HEK293 (cell line): ENCODE measurements at regions not wholly inside any gene's neighbourhood (a gene's known extent, or its start where the extent isn't known, plus 50 kb on each side); places are given as distances from the start of the nearest gene placed in this dataset.

ENCODE experiments used
- CTCF ChIA-PET: fragments of 350-600 bp; formaldehyde crosslinking; extraction: SDS; loops from one replicate; lab custom pipeline; 2021; ENCODE audit warnings: antibody characterized with exemption; lab: Yijun Ruan, JAX
- POLR2A ChIA-PET: fragments of 300-600 bp; formaldehyde crosslinking; extraction: SDS; loops from one replicate; lab custom pipeline; 2020; ENCODE audit warnings: antibody characterized with exemption, inconsistent platforms; lab: Yijun Ruan, JAX
- H3K27ac ChIP-seq: fragments of 200-500 bp; sonication (Bioruptor generic); 2 replicates; pipeline ENCODE4 v1.5.1; 2014; ENCODE audit warnings: low read depth, low read length, control low read depth, inconsistent platforms; ENCODE audit errors: extremely low read depth
- H3K36me3 ChIP-seq, 2 experiments: fragments of 200-500 bp in 1 of 2; sonication (Bioruptor generic) in 1 of 2; 1 replicate in 1 of 2; 2 replicates in 1 of 2; pipeline ENCODE4 v1.5.1; 2014 to 2017; ENCODE audit warnings: inconsistent platforms in 2 of 2, low read length in 2 of 2; ENCODE audit not compliant: control insufficient read depth in 2 of 2, insufficient read depth in 1 of 2
- H3K4me1 ChIP-seq: fragments of 200-500 bp; sonication (Bioruptor generic); 2 replicates; pipeline ENCODE4 v1.5.1; 2014; ENCODE audit warnings: mild to moderate bottlenecking, low read length, inconsistent platforms; ENCODE audit not compliant: control insufficient read depth, insufficient read depth
- H3K4me3 ChIP-seq: 2 replicates; pipeline ENCODE4 v1.5.1; 2011; ENCODE audit warnings: low read depth, mild to moderate bottlenecking, control low read depth, low read length, moderate library complexity
- H3K9me3 ChIP-seq: fragments of 200-500 bp; sonication (Bioruptor generic); 2 replicates; pipeline ENCODE4 v1.5.1; 2014; ENCODE audit warnings: low read depth, low read length, inconsistent platforms; ENCODE audit not compliant: control insufficient read depth, insufficient read depth
- BCL11A ChIP-seq: fragments of 450-650 bp; formaldehyde crosslinking; IDR thresholded peaks from 2 replicates; pipeline ENCODE4 v1.5.1; 2016; ENCODE audit warnings: low read depth, missing biosample characterization, missing genetic modification characterization
- FEZF1 ChIP-seq: fragments of 450-650 bp; formaldehyde crosslinking; IDR thresholded peaks from 2 replicates; pipeline ENCODE4 v1.5.1; 2016; ENCODE audit warnings: missing biosample characterization, missing genetic modification characterization
- ZBTB17 ChIP-seq: fragments of 450-650 bp; formaldehyde crosslinking; IDR thresholded peaks from 2 replicates; pipeline ENCODE4 v1.5.1; 2016; ENCODE audit warnings: missing biosample characterization, missing genetic modification characterization
- ZBTB20 ChIP-seq: fragments of 450-650 bp; formaldehyde crosslinking; IDR thresholded peaks from 2 replicates; pipeline ENCODE4 v1.5.1; 2016; ENCODE audit warnings: missing biosample characterization, missing genetic modification characterization
- ZNF175 ChIP-seq: fragments of 450-650 bp; formaldehyde crosslinking; IDR thresholded peaks from 2 replicates; pipeline ENCODE4 v1.5.1; 2016; ENCODE audit warnings: missing biosample characterization, missing genetic modification characterization
- ZNF184 ChIP-seq: fragments of 450-650 bp; IDR thresholded peaks from 2 replicates; pipeline ENCODE4 v1.5.1; 2018; ENCODE audit warnings: missing biosample characterization, mild to moderate bottlenecking, missing genetic modification characterization
- ZNF202 ChIP-seq: fragments of 450-650 bp; formaldehyde crosslinking; IDR thresholded peaks from 2 replicates; pipeline ENCODE4 v1.5.1; 2016; ENCODE audit warnings: missing biosample characterization, missing genetic modification characterization, borderline replicate concordance
- ZNF23 ChIP-seq: fragments of 450-650 bp; formaldehyde crosslinking; IDR thresholded peaks from 2 replicates; pipeline ENCODE4 v1.5.1; 2016; ENCODE audit warnings: missing biosample characterization, missing genetic modification characterization, borderline replicate concordance
- ZNF248 ChIP-seq: fragments of 450-650 bp; formaldehyde crosslinking; IDR thresholded peaks from 2 replicates; pipeline ENCODE4 v1.5.1; 2017; ENCODE audit warnings: missing biosample characterization, missing genetic modification characterization
- ZNF335 ChIP-seq: fragments of 450-650 bp; formaldehyde crosslinking; conservative IDR thresholded peaks from 2 replicates; pipeline ENCODE4 v1.5.1; 2016; ENCODE audit warnings: missing biosample characterization, missing genetic modification characterization
- ZNF354C ChIP-seq: fragments of 450-650 bp; formaldehyde crosslinking; IDR thresholded peaks from 2 replicates; pipeline ENCODE4 v1.5.1; 2016; ENCODE audit warnings: missing biosample characterization, missing genetic modification characterization, low read depth, borderline replicate concordance
- TF ChIP-seq, protein P1 (sequence below): fragments of 450-650 bp; formaldehyde crosslinking; IDR thresholded peaks from 2 replicates; pipeline ENCODE4 v1.5.1; 2016; ENCODE audit warnings: missing biosample characterization, missing genetic modification characterization
- TF ChIP-seq, protein P2 (sequence below): fragments of 450-650 bp; formaldehyde crosslinking; IDR thresholded peaks from 2 replicates; pipeline ENCODE4 v1.5.1; 2017; ENCODE audit warnings: missing biosample characterization, missing genetic modification characterization

DNA sequence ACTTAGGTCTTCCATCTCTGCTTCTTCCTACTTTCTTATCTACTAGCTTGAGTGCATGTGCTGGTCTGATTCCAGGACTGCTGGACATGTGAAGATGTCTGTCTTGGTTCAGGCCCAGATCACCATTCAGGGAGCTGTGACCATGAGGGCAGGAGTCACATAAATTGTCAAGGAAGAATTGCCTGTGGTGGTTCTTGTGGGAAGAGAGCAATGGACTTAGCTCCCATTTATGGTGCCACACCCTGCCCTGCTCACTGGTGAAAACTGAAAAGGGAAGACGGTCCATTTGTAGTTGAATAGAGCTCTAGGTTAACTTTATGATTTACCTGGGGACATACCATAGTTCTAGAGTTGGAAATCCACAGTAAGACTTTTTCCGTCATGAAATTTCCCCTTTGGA lies 244.3 kb upstream of the ZNF608 start:
- H3K36me3 ChIP-seq = no peaks in the 10 kb centered on the region
- CTCF ChIA-PET = no interaction called here
- no peak overlapping the region for H3K4me3 ChIP-seq
- TF ChIP-seq BCL11A = no peak
- peak; percentile 37; the same call in 1 of the 2 replicates for TF ChIP-seq ZBTB17 (tag by site-specific recombination)
- no peak for TF ChIP-seq ZNF175 (tag by site-specific recombination)
- no peak for TF ChIP-seq FEZF1 (tag by site-specific recombination)
- no peak for TF ChIP-seq ZBTB20 (tag by site-specific recombination)
- no peak overlapping the region for H3K27ac ChIP-seq
- POLR2A ChIA-PET = no interaction called here
- no peaks in the 10 kb centered on the region for H3K9me3 ChIP-seq
- no peaks in the 10 kb centered on the region; the same call in 1 of the 2 replicates for H3K4me1 ChIP-seq

DNA sequence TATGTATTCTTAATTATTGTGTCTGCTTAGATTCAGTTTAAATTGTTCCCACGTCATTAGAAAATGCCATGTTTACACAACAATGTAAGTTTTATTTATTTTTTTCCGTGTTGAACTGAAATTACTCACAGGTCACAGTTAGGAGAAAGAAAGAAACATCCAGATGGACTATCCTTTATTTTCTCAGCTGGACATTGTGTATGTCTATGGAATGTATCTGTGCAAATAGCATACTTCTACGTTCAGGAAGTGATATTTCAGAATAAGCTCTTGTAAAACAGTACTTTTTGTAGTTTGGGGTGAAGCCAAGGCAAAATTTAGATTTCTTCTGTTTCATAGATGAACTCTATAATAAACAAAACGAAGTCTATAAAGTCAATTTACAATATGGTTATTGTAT lies 249.0 kb upstream of the ZNF608 start:
- ChIA-PET CTCF (interaction anchor here (0.8 kb wide), 1 partner anchor 254 kb away, joined by 3 read pairs; no protein-coding TSS in a partner anchor), POLR2A (no interaction called here)
- Histone ChIP-seq H3K9me3 (no peaks in the 10 kb centered on the region), H3K36me3 (no peaks in the 10 kb centered on the region), H3K4me1 (peaks cover 11% of the 10 kb centered on the region), H3K4me3 (no peak overlapping the region), H3K27ac (no peak overlapping the region)
- TF ChIP-seq, protein P1, sequence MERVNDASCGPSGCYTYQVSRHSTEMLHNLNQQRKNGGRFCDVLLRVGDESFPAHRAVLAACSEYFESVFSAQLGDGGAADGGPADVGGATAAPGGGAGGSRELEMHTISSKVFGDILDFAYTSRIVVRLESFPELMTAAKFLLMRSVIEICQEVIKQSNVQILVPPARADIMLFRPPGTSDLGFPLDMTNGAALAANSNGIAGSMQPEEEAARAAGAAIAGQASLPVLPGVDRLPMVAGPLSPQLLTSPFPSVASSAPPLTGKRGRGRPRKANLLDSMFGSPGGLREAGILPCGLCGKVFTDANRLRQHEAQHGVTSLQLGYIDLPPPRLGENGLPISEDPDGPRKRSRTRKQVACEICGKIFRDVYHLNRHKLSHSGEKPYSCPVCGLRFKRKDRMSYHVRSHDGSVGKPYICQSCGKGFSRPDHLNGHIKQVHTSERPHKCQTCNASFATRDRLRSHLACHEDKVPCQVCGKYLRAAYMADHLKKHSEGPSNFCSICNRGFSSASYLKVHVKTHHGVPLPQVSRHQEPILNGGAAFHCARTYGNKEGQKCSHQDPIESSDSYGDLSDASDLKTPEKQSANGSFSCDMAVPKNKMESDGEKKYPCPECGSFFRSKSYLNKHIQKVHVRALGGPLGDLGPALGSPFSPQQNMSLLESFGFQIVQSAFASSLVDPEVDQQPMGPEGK (tag by site-specific recombination) = no peak
- no peak for TF ChIP-seq ZNF184 (tag by site-specific recombination)
- no peak for TF ChIP-seq ZNF23 (tag by site-specific recombination)
- TF ChIP-seq, protein P2, sequence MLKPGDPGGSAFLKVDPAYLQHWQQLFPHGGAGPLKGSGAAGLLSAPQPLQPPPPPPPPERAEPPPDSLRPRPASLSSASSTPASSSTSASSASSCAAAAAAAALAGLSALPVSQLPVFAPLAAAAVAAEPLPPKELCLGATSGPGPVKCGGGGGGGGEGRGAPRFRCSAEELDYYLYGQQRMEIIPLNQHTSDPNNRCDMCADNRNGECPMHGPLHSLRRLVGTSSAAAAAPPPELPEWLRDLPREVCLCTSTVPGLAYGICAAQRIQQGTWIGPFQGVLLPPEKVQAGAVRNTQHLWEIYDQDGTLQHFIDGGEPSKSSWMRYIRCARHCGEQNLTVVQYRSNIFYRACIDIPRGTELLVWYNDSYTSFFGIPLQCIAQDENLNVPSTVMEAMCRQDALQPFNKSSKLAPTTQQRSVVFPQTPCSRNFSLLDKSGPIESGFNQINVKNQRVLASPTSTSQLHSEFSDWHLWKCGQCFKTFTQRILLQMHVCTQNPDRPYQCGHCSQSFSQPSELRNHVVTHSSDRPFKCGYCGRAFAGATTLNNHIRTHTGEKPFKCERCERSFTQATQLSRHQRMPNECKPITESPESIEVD = peak; percentile 31
- TF ChIP-seq ZNF202 (tag by site-specific recombination) = no peak
- TF ChIP-seq ZNF248 (tag by site-specific recombination) = no peak
- TF ChIP-seq ZNF354C (tag by site-specific recombination) = no peak

DNA sequence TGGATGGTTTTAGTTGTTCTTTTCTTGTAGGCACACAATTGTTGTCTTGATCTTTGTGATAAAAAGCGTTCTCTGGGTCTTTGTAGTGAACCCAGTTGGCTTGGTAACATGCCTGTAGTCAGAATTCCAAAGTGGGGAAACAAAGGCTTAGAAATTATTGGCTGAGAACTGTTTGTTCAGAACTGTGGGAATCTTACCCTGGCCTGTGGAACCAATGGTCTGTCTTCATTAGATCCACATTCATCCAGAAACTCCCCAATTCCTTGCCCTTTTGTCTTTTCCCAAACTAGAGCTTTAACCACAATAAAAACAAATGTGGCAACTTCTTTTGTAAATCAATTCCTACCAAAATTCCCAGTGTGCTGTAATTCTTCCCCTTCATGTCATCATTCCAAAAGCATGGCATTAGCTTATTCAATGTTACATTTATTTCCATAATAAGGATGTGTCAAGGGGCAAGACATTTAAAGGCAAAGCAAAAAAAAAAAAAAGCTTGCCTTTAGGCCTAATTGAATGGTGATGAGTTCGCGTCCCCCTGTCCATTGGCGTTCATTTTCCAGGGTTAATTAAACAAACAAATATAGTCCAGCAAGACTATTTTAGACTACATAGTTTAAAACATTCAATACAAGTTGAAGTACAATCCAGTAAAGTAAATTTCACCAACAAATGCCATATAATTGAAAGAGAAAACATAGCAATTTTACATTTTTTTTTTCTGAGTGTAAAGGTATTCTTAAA lies 249.8 kb upstream of the ZNF608 start:
- peaks cover 11% of the 10 kb centered on the region for H3K4me1 ChIP-seq
- H3K4me3 ChIP-seq = no peak overlapping the region
- TF ChIP-seq ZNF335 (tag by site-specific recombination) = peak; percentile 27; the same call in 1 of the 2 replicates
- TF ChIP-seq, protein P2 = no peak
- H3K9me3 ChIP-seq = no peaks in the 10 kb centered on the region
- CTCF ChIA-PET = no interaction called here
- no peak overlapping the region for H3K27ac ChIP-seq
- no peaks in the 10 kb centered on the region for H3K36me3 ChIP-seq
- POLR2A ChIA-PET = no interaction called here
